ENCODE measurements at regions not wholly inside any gene's neighbourhood (a gene's known extent, or its start where the extent isn't known, plus 50 kb on each side); places are given as distances from the start of the nearest gene placed in this dataset.
A peak's percentile ranks its signal among the peaks of the same experiment; 100 is the strongest.
"Not testable (repeated sequence)": the region's sequence is repeated elsewhere in the genome, so short reads cannot be mapped to it uniquely, and the experiment has no call there.

- TF ChIP-seq CTCF (IDR thresholded peaks at IDR 0.05; ENCODE audit: control insufficient read depth, insufficient read depth, low read depth, low read length, missing control alignments): no peak
- DNase-seq (ENCODE audit: low read depth): no peak
- H3K4me3 ChIP-seq (ENCODE audit: control insufficient read depth, low read depth, low read length): no peak overlapping the region
Measured at GRCh38 chr15:38810686-38811085, 246.1 kb upstream of the RASGRP1 start.

- not testable (repeated sequence) for DNase-seq (ENCODE audit: low read depth); H3K4me3 ChIP-seq (ENCODE audit: control insufficient read depth, low read depth, low read length)
Measured at GRCh38 chr15:38814254-38814653, 249.6 kb upstream of the RASGRP1 start.

- no peak for DNase-seq (ENCODE audit: low read depth)
- TF ChIP-seq CTCF (IDR thresholded peaks at IDR 0.05; ENCODE audit: control insufficient read depth, insufficient read depth, low read depth, low read length, missing control alignments): no peak
- no peak overlapping the region for H3K4me3 ChIP-seq (ENCODE audit: control insufficient read depth, low read depth, low read length)
Measured at GRCh38 chr15:38814891-38815290, 250.3 kb upstream of the RASGRP1 start.

- peak; percentile 99 for TF ChIP-seq CTCF (IDR thresholded peaks at IDR 0.05; ENCODE audit: control insufficient read depth, insufficient read depth, low read depth, low read length, missing control alignments)
- no peak overlapping the region for H3K4me3 ChIP-seq (ENCODE audit: control insufficient read depth, low read depth, low read length)
- peak; percentile 66 for DNase-seq (ENCODE audit: low read depth)
Measured at GRCh38 chr15:38817427-38818156, 253.0 kb upstream of the RASGRP1 start.

GRCh38 chr15:38818157-38818790, 253.7 kb upstream of the RASGRP1 start:
- TF ChIP-seq CTCF (IDR thresholded peaks at IDR 0.05; ENCODE audit: control insufficient read depth, insufficient read depth, low read depth, low read length, missing control alignments): no peak
- DNase-seq (ENCODE audit: low read depth): no peak
- H3K4me3 ChIP-seq (ENCODE audit: control insufficient read depth, low read depth, low read length): no peak overlapping the region

- no peak for DNase-seq (ENCODE audit: low read depth)
- TF ChIP-seq CTCF (IDR thresholded peaks at IDR 0.05; ENCODE audit: control insufficient read depth, insufficient read depth, low read depth, low read length, missing control alignments): no peak
- H3K4me3 ChIP-seq (ENCODE audit: control insufficient read depth, low read depth, low read length): no peak overlapping the region
Measured at GRCh38 chr15:38819387-38819950, 254.9 kb upstream of the RASGRP1 start.

- no peak overlapping the region for H3K4me3 ChIP-seq (ENCODE audit: control insufficient read depth, low read depth, low read length)
- TF ChIP-seq CTCF (IDR thresholded peaks at IDR 0.05; ENCODE audit: control insufficient read depth, insufficient read depth, low read depth, low read length, missing control alignments): no peak
- no peak for DNase-seq (ENCODE audit: low read depth)
Measured at GRCh38 chr15:38823263-38823662, 258.6 kb upstream of the RASGRP1 start.

All from AG09309 (cell line).